Psoas muscle (tissue), 7 donors: ENCODE measurements at regions not wholly inside any gene's neighbourhood (a gene's known extent, or its start where the extent isn't known, plus 50 kb on each side); places are given as distances from the start of the nearest gene placed in this dataset.

Source experiments
- ATAC-seq, 4 donors: fragments of 200-7000 bp; cut with Tn5 transposase; one replicate each; pipeline ENCODE4 v1.9.1; 2020; ENCODE audit warnings: moderate library complexity in 3 of 4, mild to moderate bottlenecking in 2 of 4
- DNase-seq, 2 donors: peaks; one replicate each; pipeline ENCODE4 v3.0.0-alpha.2; 2020
- H3K27ac ChIP-seq: fragments of 200-600 bp; one replicate; pipeline ENCODE4 v1.8.0; 2022
- H3K27me3 ChIP-seq, 3 donors: fragments of 200-600 bp in 1 of 3; one replicate each; pipeline versions ENCODE4 v1.6.1 to v1.8.0; 2013 to 2022; ENCODE audit warnings: low read length in 2 of 3, mild to moderate bottlenecking in 2 of 3, moderate library complexity in 1 of 3; ENCODE audit not compliant: insufficient read depth in 3 of 3
- H3K36me3 ChIP-seq, 2 donors: fragments of 200-600 bp in 1 of 2; one replicate each; pipeline versions ENCODE4 v1.6.1 to v1.8.0; 2013 to 2022; ENCODE audit warnings: low read depth in 1 of 2, mild to moderate bottlenecking in 1 of 2, moderate library complexity in 1 of 2; ENCODE audit not compliant: insufficient read depth in 1 of 2
- H3K4me1 ChIP-seq: fragments of 200-600 bp; one replicate; pipeline ENCODE4 v1.8.0; 2022
- H3K4me3 ChIP-seq: fragments of 200-600 bp; one replicate; pipeline ENCODE4 v1.8.0; 2022; ENCODE audit warnings: mild to moderate bottlenecking
- H3K9me3 ChIP-seq: fragments of 200-600 bp; one replicate; pipeline ENCODE4 v1.8.0; 2022
- CTCF ChIP-seq: fragments of 200-600 bp; IDR thresholded peaks from one replicate; pipeline ENCODE4 v1.8.0; 2022; ENCODE audit warnings: antibody characterized with exemption
- WGBS, 3 donors: extraction: QIAGEN DNeasy Blood & Tissue Kit; methylation state at CpG; one replicate each; pipeline versions ENCODE4 v1.1.6 to v1.1.7; 2013; 5-methylcytosine and 5-hydroxymethylcytosine counted together
- intact Hi-C, 2 donors: fragments of 100-400 bp; cut with DNase I; formaldehyde crosslinking; loops; one replicate each; pipeline versions ENCODE4 v1.11.0 to v1.14.2; 2022
- donor health status: healthy with polysubstance abuse.
- donor health status: DM: no; HTN: no; CAD: no; lungs with moderate emphysema.
- donor health status: Bipolar disorder and iron deficiency.
- donor health status: healthy.
- donor health status: DM: yes; HTN: yes; CAD: no.
- donor health status: DM: no; HTN: no; CAD: no.
- donor health status: DM: yes; HTN: yes; CAD: no.

GRCh38 chr15:47415539-47415971 is 301.8 kb upstream of the SEMA6D start:
- Histone ChIP-seq H3K9me3 (no peaks in the 10 kb centered on the region), H3K27ac (no peak overlapping the region), H3K27me3 (no peaks in the 10 kb centered on the region), H3K36me3 (no peaks in the 10 kb centered on the region), H3K4me3 (no peak overlapping the region), H3K4me1 (no peaks in the 10 kb centered on the region)
- TF ChIP-seq CTCF: no peak
- 62 to 79% (median 70%) methylated on average over 1 of the region's 1 CpG for WGBS, 3 donors
- DNase-seq (no peak), ATAC-seq (no peak)
- intact Hi-C loops: no loop called here

- DNase-seq (no peak), ATAC-seq (no peak)
- Histone ChIP-seq H3K4me3 (no peak overlapping the region), H3K4me1 (no peaks in the 10 kb centered on the region), H3K27me3 (peaks cover 0 to 2% (median 0%) of the 10 kb centered on the region in 3 donors), H3K27ac (no peak overlapping the region), H3K36me3 (no peaks in the 10 kb centered on the region), H3K9me3 (no peaks in the 10 kb centered on the region)
- intact Hi-C loops: no loop called here
- 18 to 26% (median 21%) methylated on average over 1 of the region's 1 CpG for WGBS, 3 donors
- TF ChIP-seq CTCF: no peak
Observed at GRCh38 chr15:47422881-47423665, 294.2 kb upstream of the SEMA6D start.

- intact Hi-C loops: no loop called here
- H3K9me3 ChIP-seq: no peaks in the 10 kb centered on the region
- no peak for ATAC-seq
- peaks cover 0 to 2% (median 0%) of the 10 kb centered on the region in 3 donors for H3K27me3 ChIP-seq
- no peaks in the 10 kb centered on the region for H3K4me1 ChIP-seq
- TF ChIP-seq CTCF: no peak
- no peak overlapping the region for H3K4me3 ChIP-seq
- H3K36me3 ChIP-seq: no peaks in the 10 kb centered on the region
- 57 to 75% (median 61%) methylated on average over 1 of the region's 1 CpG for WGBS, 3 donors
- no peak for DNase-seq
- H3K27ac ChIP-seq: no peak overlapping the region
Observed at GRCh38 chr15:47427463-47427862, 289.8 kb upstream of the SEMA6D start.

GRCh38 chr15:47429376-47429775 is 287.9 kb upstream of the SEMA6D start:
- Histone ChIP-seq H3K9me3 (no peaks in the 10 kb centered on the region), H3K4me3 (no peak overlapping the region), H3K27me3 (peaks cover 0 to 2% (median 0%) of the 10 kb centered on the region in 3 donors), H3K4me1 (no peaks in the 10 kb centered on the region), H3K27ac (no peak overlapping the region), H3K36me3 (no peaks in the 10 kb centered on the region)
- intact Hi-C loops: no loop called here
- DNase-seq (no peak), ATAC-seq (no peak)
- 80 to 84% (median 82%) methylated on average over 1 of the region's 1 CpG for WGBS, 3 donors
- no peak for TF ChIP-seq CTCF

- TF ChIP-seq CTCF: no peak
- whole genome bisulfite sequencing, 3 donors: 85 to 92% (median 87%) methylated on average over 3 of the region's 3 CpGs
- Histone ChIP-seq H3K36me3 (no peaks in the 10 kb centered on the region), H3K27ac (no peak overlapping the region), H3K9me3 (no peaks in the 10 kb centered on the region), H3K4me1 (no peaks in the 10 kb centered on the region), H3K27me3 (no peaks in the 10 kb centered on the region), H3K4me3 (no peak overlapping the region)
- intact Hi-C loops: no loop called here
- DNase-seq (no peak), ATAC-seq (no peak)
Observed at GRCh38 chr15:47431501-47431900, 285.8 kb upstream of the SEMA6D start.
